Liver (tissue), 8 donors: ENCODE measurements at regions not wholly inside any gene's neighbourhood (a gene's known extent, or its start where the extent isn't known, plus 50 kb on each side); places are given as distances from the start of the nearest gene placed in this dataset.

Experiments used
- DNase-seq: peaks from one replicate; pipeline ENCODE4 v3.0.0-alpha.2; 2017; ENCODE audit warnings: low spot score
- H3K27ac ChIP-seq, 2 donors: one replicate each; pipeline ENCODE4 v1.7.0; 2013; ENCODE audit warnings: inconsistent platforms in 2 of 2, low read length in 2 of 2, control low read depth in 1 of 2, low read depth in 1 of 2, mild to moderate bottlenecking in 1 of 2
- H3K27me3 ChIP-seq, 4 donors: one replicate each; pipeline versions ENCODE4 v1.6.1 to v1.7.0; 2013; ENCODE audit warnings: low read length in 3 of 4, inconsistent platforms in 1 of 4, mild to moderate bottlenecking in 1 of 4, moderate library complexity in 1 of 4; ENCODE audit not compliant: control insufficient read depth in 4 of 4, insufficient read depth in 4 of 4
- H3K36me3 ChIP-seq, 4 donors: one replicate each; pipeline versions ENCODE4 v1.6.1 to v1.7.0; 2013; ENCODE audit warnings: low read length in 3 of 4, mild to moderate bottlenecking in 3 of 4, low read depth in 1 of 4, moderate library complexity in 1 of 4; ENCODE audit not compliant: control insufficient read depth in 4 of 4, insufficient read depth in 3 of 4
- H3K4me1 ChIP-seq, 4 donors: one replicate each; pipeline versions ENCODE4 v1.6.1 to v1.7.0; 2013; ENCODE audit warnings: low read length in 3 of 4, mild to moderate bottlenecking in 3 of 4, moderate library complexity in 1 of 4; ENCODE audit not compliant: control insufficient read depth in 4 of 4, insufficient read depth in 4 of 4
- H3K4me3 ChIP-seq, 3 donors: one replicate each; pipeline versions ENCODE4 v1.6.1 to v1.7.0; 2013; ENCODE audit warnings: low read length in 3 of 3, control low read depth in 1 of 3, low read depth in 1 of 3, mild to moderate bottlenecking in 1 of 3
- H3K9ac ChIP-seq, 2 donors: one replicate each; pipeline ENCODE4 v1.7.0; 2013; ENCODE audit warnings: low read length in 2 of 2, mild to moderate bottlenecking in 2 of 2, moderate library complexity in 2 of 2, control low read depth in 1 of 2, low read depth in 1 of 2
- H3K9me3 ChIP-seq, 4 donors: one replicate each; pipeline versions ENCODE4 v1.6.1 to v1.7.0; 2013; ENCODE audit warnings: low read length in 3 of 4; ENCODE audit not compliant: control insufficient read depth in 4 of 4
- FOXA1 ChIP-seq: IDR thresholded peaks from 2 replicates; pipeline ENCODE4 v1.6.1; 2016; ENCODE audit warnings: antibody characterized with exemption
- FOXA2 ChIP-seq: IDR thresholded peaks from 2 replicates; pipeline ENCODE4 v1.6.1; 2016; ENCODE audit warnings: antibody characterized with exemption
- GABPA ChIP-seq, 2 donors: IDR thresholded peaks in 1 of 2; conservative IDR thresholded peaks in 1 of 2; 2 replicates each; pipeline ENCODE4 v1.6.1; 2016; ENCODE audit warnings: antibody characterized with exemption in 2 of 2, mild to moderate bottlenecking in 1 of 2, moderate library complexity in 1 of 2
- HNF4A ChIP-seq, 2 donors: conservative IDR thresholded peaks; 2 replicates each; pipeline ENCODE4 v1.6.1; 2016; ENCODE audit warnings: antibody characterized with exemption in 2 of 2, mild to moderate bottlenecking in 2 of 2
- HNF4G ChIP-seq: IDR thresholded peaks from 2 replicates; pipeline ENCODE4 v1.6.1; 2016; ENCODE audit warnings: antibody characterized with exemption
- JUND ChIP-seq, 2 donors: IDR thresholded peaks; 2 replicates each; pipeline ENCODE4 v1.6.1; 2016; ENCODE audit warnings: antibody characterized with exemption in 2 of 2
- MAX ChIP-seq: IDR thresholded peaks from 2 replicates; pipeline ENCODE4 v1.6.1; 2016; ENCODE audit warnings: antibody characterized with exemption
- NR2F2 ChIP-seq: IDR thresholded peaks from 2 replicates; pipeline ENCODE4 v1.6.1; 2016; ENCODE audit warnings: antibody characterized with exemption
- RAD21 ChIP-seq, 2 donors: IDR thresholded peaks; 2 replicates each; pipeline ENCODE4 v1.6.1; 2016; ENCODE audit warnings: antibody characterized with exemption in 2 of 2, mild to moderate bottlenecking in 2 of 2
- RXRA ChIP-seq, 2 donors: IDR thresholded peaks; 2 replicates each; pipeline ENCODE4 v1.6.1; 2017 to 2018; ENCODE audit warnings: antibody characterized with exemption in 2 of 2, mild to moderate bottlenecking in 1 of 2
- SP1 ChIP-seq: IDR thresholded peaks from 2 replicates; pipeline ENCODE4 v1.6.1; 2018; ENCODE audit warnings: antibody characterized with exemption, mild to moderate bottlenecking
- TAF1 ChIP-seq: conservative IDR thresholded peaks from 2 replicates; pipeline ENCODE4 v1.6.1; 2016; ENCODE audit warnings: antibody characterized with exemption, mild to moderate bottlenecking
- YY1 ChIP-seq: IDR thresholded peaks from 2 replicates; pipeline ENCODE4 v1.6.1; 2016; ENCODE audit warnings: antibody characterized with exemption, mild to moderate bottlenecking
- WGBS: extraction: QIAGEN DNeasy Blood & Tissue Kit; methylation state at CpG from one replicate; pipeline ENCODE4 v1.1.7; 2013; 5-methylcytosine and 5-hydroxymethylcytosine counted together
- TF ChIP-seq, protein P1 (sequence below): fragments of 150-350 bp; IDR thresholded peaks from 2 replicates; pipeline ENCODE4 v1.5.1; 2017; ENCODE audit warnings: improper control_type of control experiment, low read depth, low read length; ENCODE audit not compliant: missing input control
- TF ChIP-seq, protein P2 (sequence below): IDR thresholded peaks from 2 replicates; pipeline ENCODE4 v1.6.1; 2016; ENCODE audit warnings: antibody characterized with exemption
- TF ChIP-seq, protein P3 (sequence below): IDR thresholded peaks from 2 replicates; pipeline ENCODE4 v1.6.1; 2016; ENCODE audit warnings: antibody characterized with exemption
- donor health status: healthy.
- donor health status: healthy.
- donor health status: healthy.
- donor health status: healthy.
- donor health status: healthy.

DNA sequence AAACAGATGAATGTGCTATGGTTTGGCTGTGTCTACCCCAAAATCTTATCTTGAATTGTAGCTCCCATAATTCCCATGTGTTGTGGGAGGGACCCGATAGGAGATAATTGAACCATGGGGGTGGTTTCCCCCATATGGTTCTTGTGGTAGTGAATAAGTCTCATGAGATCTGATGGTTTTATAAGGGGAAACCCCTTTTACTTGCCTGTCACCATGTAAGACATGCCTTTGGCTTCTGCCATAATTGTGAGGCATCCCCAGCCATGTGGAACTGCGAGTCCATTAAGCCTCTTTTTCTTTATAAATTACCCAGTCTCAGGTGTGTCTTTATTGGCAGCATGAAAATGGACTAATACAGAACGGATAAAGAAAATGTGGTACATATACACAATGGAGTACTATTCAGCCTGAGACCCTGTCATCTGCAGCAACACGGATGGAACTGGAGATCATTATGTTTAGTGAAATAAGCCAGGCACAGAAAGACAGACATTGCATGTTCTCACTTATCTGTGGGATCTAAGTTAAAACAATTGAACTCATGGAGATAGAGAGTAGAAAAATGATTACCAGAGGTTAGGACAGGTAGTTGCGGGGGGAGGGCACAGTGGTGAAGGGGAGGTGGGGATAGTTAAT is 587.6 kb upstream of the NRP1 start:
- WGBS = 75% methylated on average over 5 of the region's 5 CpGs
- Histone ChIP-seq H3K36me3 (no peaks in the 10 kb centered on the region), H3K27me3 (no peaks in the 10 kb centered on the region), H3K4me1 (peaks cover 0 to 4% (median 0%) of the 10 kb centered on the region in 4 donors), H3K4me3 (no peak overlapping the region), H3K9ac (no peak overlapping the region), H3K9me3 (no peaks in the 10 kb centered on the region), H3K27ac (no peak overlapping the region)
- TF ChIP-seq, protein P1, sequence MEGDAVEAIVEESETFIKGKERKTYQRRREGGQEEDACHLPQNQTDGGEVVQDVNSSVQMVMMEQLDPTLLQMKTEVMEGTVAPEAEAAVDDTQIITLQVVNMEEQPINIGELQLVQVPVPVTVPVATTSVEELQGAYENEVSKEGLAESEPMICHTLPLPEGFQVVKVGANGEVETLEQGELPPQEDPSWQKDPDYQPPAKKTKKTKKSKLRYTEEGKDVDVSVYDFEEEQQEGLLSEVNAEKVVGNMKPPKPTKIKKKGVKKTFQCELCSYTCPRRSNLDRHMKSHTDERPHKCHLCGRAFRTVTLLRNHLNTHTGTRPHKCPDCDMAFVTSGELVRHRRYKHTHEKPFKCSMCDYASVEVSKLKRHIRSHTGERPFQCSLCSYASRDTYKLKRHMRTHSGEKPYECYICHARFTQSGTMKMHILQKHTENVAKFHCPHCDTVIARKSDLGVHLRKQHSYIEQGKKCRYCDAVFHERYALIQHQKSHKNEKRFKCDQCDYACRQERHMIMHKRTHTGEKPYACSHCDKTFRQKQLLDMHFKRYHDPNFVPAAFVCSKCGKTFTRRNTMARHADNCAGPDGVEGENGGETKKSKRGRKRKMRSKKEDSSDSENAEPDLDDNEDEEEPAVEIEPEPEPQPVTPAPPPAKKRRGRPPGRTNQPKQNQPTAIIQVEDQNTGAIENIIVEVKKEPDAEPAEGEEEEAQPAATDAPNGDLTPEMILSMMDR = no peak
- TF ChIP-seq FOXA2 = no peak
- no peak for DNase-seq

DNA sequence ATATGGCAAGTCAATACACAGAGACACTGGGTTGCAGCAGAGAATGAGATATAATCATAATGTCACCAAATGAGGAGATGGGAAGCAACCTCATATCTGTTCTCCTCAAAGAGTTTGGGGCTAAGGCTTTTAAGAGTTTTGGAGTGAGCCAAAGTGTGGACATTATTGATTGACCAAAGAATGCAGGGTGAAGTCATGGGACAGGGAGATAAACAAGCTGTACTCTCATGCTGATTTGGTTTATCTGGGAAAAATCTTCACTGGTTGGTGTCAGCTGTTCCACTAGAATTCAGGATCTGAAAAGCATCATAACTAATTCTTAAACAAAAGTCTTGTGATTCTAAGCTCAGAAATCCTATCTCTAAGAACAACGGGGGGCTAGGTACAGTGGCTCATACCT is 585.9 kb upstream of the NRP1 start:
- 88% methylated on average over 1 of the region's 1 CpG for WGBS
- H3K4me1 ChIP-seq = peaks cover 0 to 4% (median 0%) of the 10 kb centered on the region in 4 donors
- no peak overlapping the region for H3K9ac ChIP-seq
- no peaks in the 10 kb centered on the region for H3K27me3 ChIP-seq
- H3K4me3 ChIP-seq = no peak overlapping the region
- H3K27ac ChIP-seq = no peak overlapping the region
- H3K9me3 ChIP-seq = no peaks in the 10 kb centered on the region
- no peak for DNase-seq
- TF ChIP-seq, protein P1 = no peak
- TF ChIP-seq, protein P2, sequence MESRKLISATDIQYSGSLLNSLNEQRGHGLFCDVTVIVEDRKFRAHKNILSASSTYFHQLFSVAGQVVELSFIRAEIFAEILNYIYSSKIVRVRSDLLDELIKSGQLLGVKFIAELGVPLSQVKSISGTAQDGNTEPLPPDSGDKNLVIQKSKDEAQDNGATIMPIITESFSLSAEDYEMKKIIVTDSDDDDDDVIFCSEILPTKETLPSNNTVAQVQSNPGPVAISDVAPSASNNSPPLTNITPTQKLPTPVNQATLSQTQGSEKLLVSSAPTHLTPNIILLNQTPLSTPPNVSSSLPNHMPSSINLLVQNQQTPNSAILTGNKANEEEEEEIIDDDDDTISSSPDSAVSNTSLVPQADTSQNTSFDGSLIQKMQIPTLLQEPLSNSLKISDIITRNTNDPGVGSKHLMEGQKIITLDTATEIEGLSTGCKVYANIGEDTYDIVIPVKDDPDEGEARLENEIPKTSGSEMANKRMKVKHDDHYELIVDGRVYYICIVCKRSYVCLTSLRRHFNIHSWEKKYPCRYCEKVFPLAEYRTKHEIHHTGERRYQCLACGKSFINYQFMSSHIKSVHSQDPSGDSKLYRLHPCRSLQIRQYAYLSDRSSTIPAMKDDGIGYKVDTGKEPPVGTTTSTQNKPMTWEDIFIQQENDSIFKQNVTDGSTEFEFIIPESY = no peak
- TF ChIP-seq MAX = no peak
- no peak for TF ChIP-seq RXRA (IDR thresholded peaks at IDR 0.05)
- TF ChIP-seq, protein P3, sequence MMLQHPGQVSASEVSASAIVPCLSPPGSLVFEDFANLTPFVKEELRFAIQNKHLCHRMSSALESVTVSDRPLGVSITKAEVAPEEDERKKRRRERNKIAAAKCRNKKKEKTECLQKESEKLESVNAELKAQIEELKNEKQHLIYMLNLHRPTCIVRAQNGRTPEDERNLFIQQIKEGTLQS = no peak
- no peak for TF ChIP-seq HNF4A (conservative IDR thresholded peaks at IDR 0.05)
- TF ChIP-seq HNF4G = no peak
- TF ChIP-seq FOXA1 = no peak
- TF ChIP-seq RAD21 (IDR thresholded peaks at IDR 0.05) = no peak
- no peak for TF ChIP-seq SP1
- TF ChIP-seq TAF1 = no peak
- TF ChIP-seq JUND (IDR thresholded peaks at IDR 0.05) = no peak
- no peak for TF ChIP-seq YY1
- no peak for TF ChIP-seq NR2F2
- TF ChIP-seq GABPA (IDR thresholded peaks at IDR 0.05 in 1 of 2, conservative IDR thresholded peaks at IDR 0.05 in 1 of 2) = no peak
- H3K36me3 ChIP-seq = no peaks in the 10 kb centered on the region
